Common myeloid progenitor, CD34-positive (primary cell): ENCODE measurements at regions not wholly inside any gene's neighbourhood (a gene's known extent, or its start where the extent isn't known, plus 50 kb on each side); places are given as distances from the start of the nearest gene placed in this dataset.

Experiments
- CTCF ChIA-PET: fragments of 350-600 bp; sonication (Branson Sonifier 250); formaldehyde crosslinking; loops from one replicate; lab custom pipeline; 2021; ENCODE audit warnings: antibody characterized with exemption; lab: Charles Lee
- POLR2A ChIA-PET: fragments of 350-600 bp; sonication (Branson Sonifier 250); formaldehyde crosslinking; loops from one replicate; lab custom pipeline; 2021; ENCODE audit warnings: antibody characterized with exemption; lab: Charles Lee
- DNase-seq, 3 donors: peaks; one replicate each; pipeline versions ENCODE4 v3.0.0 to v3.0.0-alpha.2; 2013
- H3K27ac ChIP-seq, 2 experiments: 1 replicate in 1 of 2; 2 replicates in 1 of 2; pipeline ENCODE4 v1.7.0; 2013; ENCODE audit warnings: inconsistent platforms in 2 of 2, low read length in 2 of 2, mild to moderate bottlenecking in 2 of 2, low read depth in 1 of 2, moderate library complexity in 1 of 2; ENCODE audit not compliant: severe bottlenecking in 2 of 2, insufficient read depth in 1 of 2, poor library complexity in 1 of 2
- H3K27me3 ChIP-seq, 5 experiments: replicated peaks in 2 of 5; 1 replicate in 3 of 5; 2 replicates in 2 of 5; pipeline versions ENCODE4 v1.6.1 to v1.7.0; 2013; ENCODE audit warnings: low read length in 4 of 5, mild to moderate bottlenecking in 2 of 5, moderate library complexity in 2 of 5, inconsistent platforms in 1 of 5; ENCODE audit not compliant: insufficient read depth in 5 of 5, control insufficient read depth in 4 of 5
- H3K36me3 ChIP-seq, 4 experiments: 1 replicate in 2 of 4; 2 replicates in 2 of 4; pipeline versions ENCODE4 v1.6.1 to v1.7.0; 2013; ENCODE audit warnings: low read length in 3 of 4, control low read depth in 1 of 4, mild to moderate bottlenecking in 1 of 4; ENCODE audit not compliant: control insufficient read depth in 4 of 4, insufficient read depth in 4 of 4
- H3K4me1 ChIP-seq, 4 experiments: 1 replicate in 3 of 4; 2 replicates in 1 of 4; pipeline versions ENCODE4 v1.6.1 to v1.7.1; 2013; ENCODE audit warnings: low read length in 3 of 4, mild to moderate bottlenecking in 3 of 4, control low read depth in 1 of 4, inconsistent platforms in 1 of 4, moderate library complexity in 1 of 4; ENCODE audit not compliant: control insufficient read depth in 4 of 4, insufficient read depth in 4 of 4; ENCODE audit errors: control extremely low read depth in 1 of 4
- H3K4me3 ChIP-seq, 7 experiments: 1 replicate in 4 of 7; 2 replicates in 3 of 7; pipeline versions ENCODE4 v1.5.1 to v1.7.0; 2013; ENCODE audit warnings: mild to moderate bottlenecking in 7 of 7, low read length in 6 of 7, moderate library complexity in 6 of 7, inconsistent platforms in 2 of 7, low read depth in 2 of 7, control low read depth in 1 of 7; ENCODE audit not compliant: insufficient read depth in 4 of 7, control insufficient read depth in 1 of 7; ENCODE audit errors: extremely low read depth in 1 of 7
- H3K9me3 ChIP-seq, 5 experiments: 1 replicate in 4 of 5; 2 replicates in 1 of 5; pipeline versions ENCODE4 v1.6.1 to v1.7.1; 2013; ENCODE audit warnings: low read length in 4 of 5, mild to moderate bottlenecking in 2 of 5, inconsistent platforms in 1 of 5, low read depth in 1 of 5, moderate library complexity in 1 of 5; ENCODE audit not compliant: control insufficient read depth in 4 of 5, insufficient read depth in 2 of 5; ENCODE audit errors: control extremely low read depth in 1 of 5
- WGBS: methylation state at CpG from one replicate; pipeline ENCODE4 v1.1.5; 2013; ENCODE audit not compliant: insufficient coverage; 5-methylcytosine and 5-hydroxymethylcytosine counted together

DNA sequence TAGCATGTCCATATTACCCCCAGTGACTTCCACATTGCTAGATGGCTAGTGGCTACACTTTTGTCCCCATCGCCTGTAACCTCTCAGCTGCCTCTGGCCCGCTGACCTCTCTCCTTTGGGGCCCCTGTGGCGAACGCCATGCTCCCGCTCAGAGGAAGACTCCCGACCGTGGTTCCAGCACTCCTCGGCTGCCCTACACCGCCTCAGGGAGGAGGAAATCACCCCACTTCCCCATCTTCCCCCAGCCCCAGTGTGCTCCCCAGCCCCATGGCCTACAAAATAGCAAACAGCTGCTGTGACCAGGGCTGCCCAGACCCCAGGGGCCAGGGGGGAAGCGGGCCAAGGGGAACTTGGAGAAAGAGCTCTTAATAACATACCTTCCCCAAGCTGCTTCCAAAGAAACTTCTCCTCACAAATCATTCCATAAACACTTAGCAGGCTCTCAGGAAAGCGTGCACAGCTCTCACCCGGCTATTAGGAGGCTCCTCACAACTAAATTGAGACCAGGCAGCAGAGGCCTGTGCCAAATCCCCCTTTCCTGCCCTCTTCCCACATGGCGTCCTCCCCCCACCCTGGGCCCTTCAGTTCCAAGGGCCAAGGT is 63.5 kb upstream of the WNT11 start:
- DNase-seq: no peak
- H3K27me3 ChIP-seq: no peaks in the 10 kb centered on the region
- WGBS: 85% methylated on average over 10 of the region's 13 CpGs
- no peak overlapping the region for H3K27ac ChIP-seq
- ChIA-PET CTCF (interaction anchor here (0.8 to 1.4 kb wide), 6 partner anchors 14 to 672 kb away, joined by 3 to 6 read pairs (median 3); no protein-coding TSS in a partner anchor), POLR2A (no interaction called here)
- no peaks in the 10 kb centered on the region for H3K36me3 ChIP-seq
- peaks cover 0 to 4% (median 4%) of the 10 kb centered on the region in 5 experiments for H3K9me3 ChIP-seq
- peaks cover 0 to 2% (median 0%) of the 10 kb centered on the region in 4 experiments for H3K4me1 ChIP-seq
- H3K4me3 ChIP-seq: no peak overlapping the region

DNA sequence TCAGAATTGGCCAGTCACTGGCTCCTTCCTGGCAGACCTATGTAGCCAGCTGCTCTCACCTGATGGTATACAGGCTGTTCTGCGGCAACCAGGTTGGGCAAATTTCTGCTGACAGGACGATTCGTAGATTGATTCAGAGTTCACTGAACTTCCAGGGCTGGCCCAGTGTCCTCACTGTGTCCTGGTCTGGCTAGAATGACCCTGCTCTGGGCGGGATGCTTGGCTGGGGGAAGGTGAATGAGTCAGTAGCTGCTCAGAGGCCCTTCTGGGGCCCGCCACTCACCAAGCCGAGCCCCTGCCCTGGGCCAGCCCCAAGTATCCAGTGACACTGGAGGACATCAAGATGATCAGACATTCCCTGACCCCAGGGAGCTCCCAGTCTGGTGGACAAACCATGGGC is 62.9 kb upstream of the WNT11 start:
- 96% methylated on average over 6 of the region's 6 CpGs for WGBS
- DNase-seq: no peak
- CTCF ChIA-PET: interaction anchor here (1.0 to 1.4 kb wide), 7 partner anchors 14 to 672 kb away, joined by 3 to 6 read pairs (median 4); no protein-coding TSS in a partner anchor

DNA sequence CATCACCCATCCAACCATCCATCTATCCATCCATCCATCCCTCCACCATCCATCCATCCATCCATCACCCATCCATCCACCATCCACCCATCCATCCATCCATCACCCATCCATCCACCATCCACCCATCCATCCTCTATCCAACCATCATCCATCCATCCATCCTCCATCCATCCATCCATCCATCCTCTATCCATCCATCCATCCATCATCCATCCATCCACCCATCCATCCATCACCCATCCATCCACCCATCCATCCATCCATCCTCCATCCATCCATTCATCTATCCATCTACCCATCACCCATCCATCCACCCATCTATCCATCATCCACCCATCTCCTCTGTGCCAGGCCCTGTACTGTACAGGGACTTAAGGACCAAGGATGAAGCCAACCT is 62.2 kb upstream of the WNT11 start:
- no peak for DNase-seq
- H3K9me3 ChIP-seq: no peaks in the 10 kb centered on the region
- H3K27ac ChIP-seq: no peak overlapping the region
- H3K36me3 ChIP-seq: no peaks in the 10 kb centered on the region
- no peak overlapping the region for H3K4me3 ChIP-seq
- POLR2A ChIA-PET: no interaction called here
- H3K27me3 ChIP-seq: no peaks in the 10 kb centered on the region
- peaks cover 0 to 2% (median 0%) of the 10 kb centered on the region in 4 experiments for H3K4me1 ChIP-seq
- CTCF ChIA-PET: interaction anchor here (0.9 to 1.4 kb wide), 6 partner anchors 13 to 530 kb away, joined by 3 to 6 read pairs (median 4); no protein-coding TSS in a partner anchor

More for the DNA sequence above, 62.9 kb upstream of the WNT11 start:
- Histone ChIP-seq H3K36me3 (no peaks in the 10 kb centered on the region), H3K4me1 (peaks cover 0 to 2% (median 0%) of the 10 kb centered on the region in 4 experiments), H3K4me3 (no peak overlapping the region), H3K27me3 (no peaks in the 10 kb centered on the region), H3K9me3 (peaks cover 0 to 4% (median 0%) of the 10 kb centered on the region in 5 experiments), H3K27ac (no peak overlapping the region)
- POLR2A ChIA-PET: no interaction called here

DNA sequence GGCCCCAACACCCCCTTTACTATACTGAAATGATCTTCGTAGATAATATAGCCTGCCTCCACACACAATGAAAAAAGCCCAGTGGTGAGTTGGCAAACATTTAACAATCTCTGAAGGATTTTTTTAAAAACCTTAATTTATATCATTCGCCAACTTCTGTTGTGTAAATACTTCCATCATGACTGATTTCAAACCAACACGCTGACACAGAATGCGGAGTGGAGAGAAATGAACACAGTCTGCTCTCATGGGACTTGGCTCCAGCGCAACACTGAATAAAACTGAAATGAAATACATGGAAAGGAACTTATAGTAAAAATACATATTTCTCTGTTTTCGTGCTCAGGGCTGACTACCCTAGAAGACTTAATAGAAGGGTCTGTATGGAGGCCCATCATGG is 61.3 kb upstream of the WNT11 start:
- CTCF ChIA-PET: interaction anchor here (0.9 kb wide), 1 partner anchor 531 kb away, joined by 4 read pairs; no protein-coding TSS in a partner anchor
- H3K27ac ChIP-seq: no peak overlapping the region
- WGBS: 100% methylated on average over 4 of the region's 6 CpGs
- no peak overlapping the region for H3K4me3 ChIP-seq
- no peaks in the 10 kb centered on the region for H3K36me3 ChIP-seq
- POLR2A ChIA-PET: no interaction called here
- H3K27me3 ChIP-seq: no peaks in the 10 kb centered on the region
- H3K4me1 ChIP-seq: peaks cover 0 to 2% (median 0%) of the 10 kb centered on the region in 4 experiments
- no peaks in the 10 kb centered on the region for H3K9me3 ChIP-seq
- DNase-seq: no peak

DNA sequence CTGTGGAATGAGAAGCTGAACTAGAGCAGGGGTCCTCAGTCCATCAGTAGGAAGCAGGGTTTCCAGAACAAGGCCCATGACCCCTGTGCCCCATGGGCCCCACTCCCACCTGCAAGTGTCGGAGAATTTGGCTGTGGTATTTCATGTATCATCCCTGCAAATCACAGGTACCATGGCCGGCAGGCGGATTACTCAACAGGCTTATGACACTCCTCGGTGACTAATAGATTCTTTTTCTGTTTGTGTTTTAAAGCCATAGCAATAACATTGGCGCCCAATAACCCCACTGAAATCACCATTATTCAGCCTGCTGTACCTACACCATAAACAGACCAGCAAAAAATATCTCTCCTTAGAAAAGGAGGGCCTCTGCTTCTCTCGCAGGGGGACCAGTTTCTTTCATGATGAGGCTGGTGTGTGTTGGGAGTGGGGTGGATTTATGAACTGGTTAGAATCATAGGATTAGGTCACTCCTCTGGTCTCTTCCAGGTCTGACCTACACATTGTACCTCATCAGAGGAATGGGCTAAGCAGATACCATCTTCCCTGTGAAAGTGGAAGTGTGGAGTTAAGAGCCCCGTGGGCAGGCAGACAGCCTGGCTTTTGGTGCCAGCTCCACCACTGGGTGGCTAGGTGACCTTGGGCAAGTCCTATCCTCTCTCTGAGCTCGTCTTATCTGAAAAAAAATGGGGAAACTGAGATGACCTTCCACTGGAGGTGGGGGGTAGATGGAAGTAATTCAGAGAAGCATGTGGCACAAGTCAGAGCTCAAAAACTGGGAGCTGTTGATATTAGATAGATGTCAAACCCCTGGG is 60.2 kb upstream of the WNT11 start:
- Histone ChIP-seq H3K4me1 (peaks cover 0 to 2% (median 0%) of the 10 kb centered on the region in 4 experiments), H3K36me3 (no peaks in the 10 kb centered on the region), H3K27me3 (no peaks in the 10 kb centered on the region), H3K4me3 (no peak overlapping the region), H3K27ac (no peak overlapping the region), H3K9me3 (no peaks in the 10 kb centered on the region)
- CTCF ChIA-PET: no interaction called here
- DNase-seq: no peak
- 100% methylated on average over 2 of the region's 8 CpGs for WGBS
- POLR2A ChIA-PET: interaction anchor here (1.3 kb wide), 1 partner anchor 21 kb away, joined by 3 read pairs; no protein-coding TSS in a partner anchor

DNA sequence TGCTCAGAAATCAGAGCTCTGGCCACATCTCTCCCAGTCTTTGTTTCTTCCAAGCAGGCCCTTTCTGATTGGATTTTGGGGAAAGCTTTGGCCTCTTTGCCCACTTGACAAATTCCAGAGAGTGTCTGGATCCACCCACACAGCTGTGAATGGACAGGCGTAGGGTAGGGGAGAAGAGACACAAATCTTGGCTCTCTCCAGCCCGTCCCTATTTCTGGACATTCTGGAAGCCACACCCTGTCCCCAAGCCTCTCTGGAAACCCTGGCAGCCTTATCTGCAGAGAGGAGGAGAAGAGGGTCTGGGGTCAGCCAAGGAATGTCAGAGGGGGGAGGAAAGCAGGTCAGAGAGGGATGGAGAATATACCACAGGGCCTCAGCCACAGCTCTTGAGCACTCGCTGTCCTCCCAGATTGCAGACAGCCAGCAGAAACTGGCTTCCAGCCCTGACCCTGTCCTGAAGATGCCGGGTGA is 59.5 kb upstream of the WNT11 start:
- CTCF ChIA-PET: no interaction called here
- POLR2A ChIA-PET: interaction anchor here (1.3 kb wide), 1 partner anchor 20 kb away, joined by 3 read pairs; no protein-coding TSS in a partner anchor
- DNase-seq: no peak
- Histone ChIP-seq H3K27me3 (no peaks in the 10 kb centered on the region), H3K36me3 (no peaks in the 10 kb centered on the region), H3K9me3 (no peaks in the 10 kb centered on the region), H3K27ac (no peak overlapping the region), H3K4me1 (peaks cover 0 to 2% (median 0%) of the 10 kb centered on the region in 4 experiments), H3K4me3 (no peak overlapping the region)
- WGBS: 100% methylated on average over 3 of the region's 4 CpGs

DNA sequence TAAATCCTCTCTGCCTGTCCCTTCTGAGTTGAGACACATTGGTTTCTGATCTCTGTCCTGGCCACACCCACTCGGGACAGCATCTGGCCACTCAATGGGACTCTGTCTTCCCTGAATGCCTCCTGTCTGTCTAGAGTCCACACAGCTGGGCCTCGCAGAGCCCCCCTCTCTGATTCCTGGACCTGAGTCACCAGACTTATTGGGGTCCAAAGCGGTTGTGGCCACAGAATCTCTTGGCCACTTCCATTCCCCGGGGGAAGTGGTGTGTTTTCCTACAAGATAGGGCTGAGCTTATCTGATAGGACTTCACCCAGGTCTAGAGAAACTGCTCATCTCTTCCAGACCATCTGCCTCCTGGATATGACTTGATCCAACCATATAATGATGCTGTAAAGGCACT is 57.4 kb upstream of the WNT11 start:
- H3K36me3 ChIP-seq: no peaks in the 10 kb centered on the region
- no peak overlapping the region for H3K27ac ChIP-seq
- POLR2A ChIA-PET: no interaction called here
- 67% methylated on average over 4 of the region's 4 CpGs for WGBS
- no peaks in the 10 kb centered on the region for H3K4me1 ChIP-seq
- H3K4me3 ChIP-seq: no peak overlapping the region
- CTCF ChIA-PET: no interaction called here
- H3K27me3 ChIP-seq: no peaks in the 10 kb centered on the region
- peak; percentile 10 to 35 (median 21) for DNase-seq
- H3K9me3 ChIP-seq: no peaks in the 10 kb centered on the region
